Gastroesophageal sphincter (tissue), 4 donors: ENCODE measurements at regions not wholly inside any gene's neighbourhood (a gene's known extent, or its start where the extent isn't known, plus 50 kb on each side); places are given as distances from the start of the nearest gene placed in this dataset.

Source experiments
- ATAC-seq: fragments of 150-250 bp; one replicate; pipeline ENCODE4 v1.9.1; 2016; ENCODE audit warnings: mild to moderate bottlenecking, moderate library complexity
- H3K27ac ChIP-seq, 4 donors: fragments of 200-600 bp; sonication (generic) in 3 of 4; 1 replicate in 3 of 4; 2 replicates in 1 of 4; pipeline ENCODE4 v1.5.1; 2016 to 2019
- H3K27me3 ChIP-seq: fragments of 200-600 bp; sonication (generic); one replicate; pipeline ENCODE4 v1.5.1; 2019
- H3K36me3 ChIP-seq, 2 donors: fragments of 200-600 bp; sonication (generic); one replicate each; pipeline ENCODE4 v1.5.1; 2019; ENCODE audit warnings: control low read depth in 1 of 2
- H3K4me1 ChIP-seq, 3 donors: fragments of 200-600 bp; sonication (generic); 1 replicate in 2 of 3; 2 replicates in 1 of 3; pipeline ENCODE4 v1.5.1; 2016 to 2019; ENCODE audit warnings: control low read depth in 2 of 3
- H3K4me3 ChIP-seq, 2 donors: fragments of 200-600 bp; sonication (generic); one replicate each; pipeline ENCODE4 v1.5.1; 2019; ENCODE audit warnings: mild to moderate bottlenecking in 1 of 2, moderate library complexity in 1 of 2
- H3K9me3 ChIP-seq, 3 donors: fragments of 200-600 bp; sonication (generic); one replicate each; pipeline ENCODE4 v1.5.1; 2017 to 2019; ENCODE audit warnings: control low read depth in 2 of 3
- CTCF ChIP-seq, 4 experiments: fragments of 200-600 bp in 2 of 4; fragments of 450-650 bp in 2 of 4; sonication (generic) in 1 of 4; IDR thresholded peaks; one replicate each; pipeline ENCODE4 v1.5.1; 2017 to 2019; ENCODE audit warnings: antibody characterized with exemption in 4 of 4, mild to moderate bottlenecking in 2 of 4, moderate library complexity in 2 of 4
- EP300 ChIP-seq: sonication (generic); formaldehyde crosslinking; IDR thresholded peaks from one replicate; pipeline ENCODE4 v1.6.1; 2017; ENCODE audit warnings: antibody characterized with exemption, mild to moderate bottlenecking
- POLR2A ChIP-seq, 2 donors: fragments of 450-650 bp; IDR thresholded peaks; one replicate each; pipeline ENCODE4 v1.6.1; 2017; ENCODE audit warnings: antibody characterized with exemption in 2 of 2, mild to moderate bottlenecking in 2 of 2, moderate library complexity in 1 of 2
- POLR2AphosphoS5 ChIP-seq: sonication (generic); formaldehyde crosslinking; IDR thresholded peaks from one replicate; pipeline ENCODE4 v1.6.1; 2017; ENCODE audit warnings: antibody characterized with exemption
- WGBS, 2 donors: methylation state at CpG; one replicate each; pipeline ENCODE4 v1.1.5; 2018; ENCODE audit warnings: low coverage in 1 of 2; 5-methylcytosine and 5-hydroxymethylcytosine counted together

- peaks cover 0 to 21% (median 0%) of the 10 kb centered on the region in 3 donors for H3K4me1 ChIP-seq
- peaks cover 0 to 10% (median 0%) of the 10 kb centered on the region in 3 donors for H3K9me3 ChIP-seq
- H3K27ac ChIP-seq, result no peak overlapping the region
- no peaks in the 10 kb centered on the region for H3K36me3 ChIP-seq
- TF ChIP-seq POLR2A (IDR thresholded peaks at IDR 0.05) (no peak), EP300 (no peak), CTCF (IDR thresholded peaks at IDR 0.05) (no peak), POLR2AphosphoS5 (no peak)
- H3K27me3 ChIP-seq, result no peaks in the 10 kb centered on the region
- no peak for ATAC-seq
- 84 to 88% methylated on average over 6 to 11 of the region's 11 CpGs for WGBS, 2 donors
- no peak overlapping the region for H3K4me3 ChIP-seq
Observed at GRCh38 chr22:27122574-27122973, 465.2 kb downstream of the MIAT start.

DNA sequence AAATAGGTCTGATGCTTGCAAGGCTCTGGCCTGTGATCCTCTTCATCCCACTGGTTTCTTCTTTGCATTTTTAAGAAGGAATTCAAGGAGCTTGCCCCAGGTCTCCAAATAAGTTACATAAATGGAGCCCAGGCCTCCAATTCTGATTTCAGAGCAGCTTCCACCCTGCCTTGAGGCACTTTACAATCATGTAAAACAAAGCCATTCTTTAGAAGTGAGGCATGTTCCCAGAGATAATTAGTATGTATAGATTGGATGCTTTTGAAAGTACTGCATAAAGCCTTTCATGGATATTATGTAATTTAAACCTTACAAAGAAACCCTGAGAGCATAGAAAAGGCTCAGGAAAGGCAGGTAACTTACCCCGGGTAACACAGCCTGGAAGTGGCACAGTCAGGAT lies 466.5 kb downstream of the MIAT start:
- H3K27ac ChIP-seq, result peak overlapping the region in 3 of 4 donors; percentile 74 to 78 (median 76)
- no peaks in the 10 kb centered on the region for H3K36me3 ChIP-seq
- H3K4me3 ChIP-seq, result peak overlapping the region in 1 of 2 donors; percentile 16
- WGBS, 2 donors, result 86 to 100% methylated on average over 1 of the region's 1 CpG
- no peaks in the 10 kb centered on the region for H3K27me3 ChIP-seq
- H3K9me3 ChIP-seq, result peaks cover 0 to 10% (median 0%) of the 10 kb centered on the region in 3 donors
- H3K4me1 ChIP-seq, result peaks cover 0 to 28% (median 0%) of the 10 kb centered on the region in 3 donors
- TF ChIP-seq CTCF (IDR thresholded peaks at IDR 0.05) (no peak), POLR2A (IDR thresholded peaks at IDR 0.05) (no peak), POLR2AphosphoS5 (no peak), EP300 (no peak)
- ATAC-seq, result no peak

DNA sequence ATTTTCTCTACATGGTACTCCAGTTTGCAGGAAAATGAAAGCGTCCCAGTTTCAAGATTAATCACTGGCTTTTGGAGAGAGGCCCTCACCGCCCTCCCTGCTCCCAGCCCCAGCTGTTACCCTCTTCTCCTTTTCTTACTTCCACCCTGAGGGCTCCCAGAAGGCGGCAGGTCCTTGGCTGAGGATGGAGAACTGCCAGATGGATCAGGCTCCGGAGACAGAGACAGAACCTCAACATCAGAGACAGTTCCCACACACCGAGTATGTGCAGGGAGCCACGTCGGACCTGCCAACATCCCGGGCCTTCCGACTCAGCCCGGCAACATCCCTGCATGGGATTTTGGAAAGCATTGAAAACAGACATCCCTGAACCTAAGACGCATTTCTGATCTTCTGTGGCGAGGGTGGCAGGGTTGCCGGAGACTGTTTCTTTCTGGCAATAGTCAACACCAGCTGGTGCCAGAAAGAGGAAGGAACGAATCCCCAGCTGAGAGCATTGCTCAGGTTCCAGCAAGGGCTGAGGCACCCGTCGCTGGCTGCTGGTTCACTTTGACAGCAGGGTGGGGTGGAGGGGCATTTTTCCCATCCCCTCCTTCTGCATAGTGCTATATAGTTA lies 467.1 kb downstream of the MIAT start:
- no peak for TF ChIP-seq EP300
- peak; percentile 34 for TF ChIP-seq POLR2AphosphoS5
- peaks cover 0 to 10% (median 0%) of the 10 kb centered on the region in 3 donors for H3K9me3 ChIP-seq
- ATAC-seq, result peak; percentile 84
- H3K4me1 ChIP-seq, result peaks cover 0 to 33% (median 0%) of the 10 kb centered on the region in 3 donors
- H3K36me3 ChIP-seq, result no peaks in the 10 kb centered on the region
- no peaks in the 10 kb centered on the region for H3K27me3 ChIP-seq
- peak overlapping the region in 3 of 4 donors; percentile 74 to 78 (median 76) for H3K27ac ChIP-seq
- 18 to 33% methylated on average over 2 to 8 of the region's 16 CpGs for WGBS, 2 donors
- peak overlapping the region in 1 of 2 donors; percentile 16 for H3K4me3 ChIP-seq

GRCh38 chr22:27125539-27125938 lies 468.2 kb downstream of the MIAT start:
- WGBS, 2 donors, result 86 to 92% methylated on average over 2 to 3 of the region's 3 CpGs
- Histone ChIP-seq H3K27me3 (no peaks in the 10 kb centered on the region), H3K4me1 (peaks cover 0 to 33% (median 0%) of the 10 kb centered on the region in 3 donors), H3K27ac (no peak overlapping the region), H3K9me3 (peaks cover 0 to under 1% (median 0%) of the 10 kb centered on the region in 3 donors), H3K36me3 (no peaks in the 10 kb centered on the region), H3K4me3 (no peak overlapping the region)
- no peak for ATAC-seq
- TF ChIP-seq POLR2AphosphoS5, result no peak
- no peak for TF ChIP-seq POLR2A (IDR thresholded peaks at IDR 0.05)
- no peak for TF ChIP-seq CTCF (IDR thresholded peaks at IDR 0.05)
- TF ChIP-seq EP300, result no peak

- no peaks in the 10 kb centered on the region for H3K27me3 ChIP-seq
- H3K4me1 ChIP-seq, result peaks cover 0 to 33% (median 0%) of the 10 kb centered on the region in 3 donors
- H3K36me3 ChIP-seq, result no peaks in the 10 kb centered on the region
- H3K9me3 ChIP-seq, result no peaks in the 10 kb centered on the region
- WGBS, 2 donors, result 76 to 92% methylated on average over 4 to 5 of the region's 5 CpGs
- H3K27ac ChIP-seq, result no peak overlapping the region
- no peak for ATAC-seq
- no peak overlapping the region for H3K4me3 ChIP-seq
- no peak for TF ChIP-seq CTCF (IDR thresholded peaks at IDR 0.05)
- TF ChIP-seq POLR2AphosphoS5, result no peak
- TF ChIP-seq EP300, result no peak
- no peak for TF ChIP-seq POLR2A (IDR thresholded peaks at IDR 0.05)
Observed at GRCh38 chr22:27127911-27128310, 470.5 kb downstream of the MIAT start.
